Left ventricle myocardium inferior (tissue), 1 donor: ENCODE measurements at regions not wholly inside any gene's neighbourhood (a gene's known extent, or its start where the extent isn't known, plus 50 kb on each side); places are given as distances from the start of the nearest gene placed in this dataset.

ENCODE experiments used
- DNase-seq: peaks from one replicate; pipeline ENCODE4 v3.0.0-alpha.2; 2020
- H3K27ac ChIP-seq: fragments of 200-600 bp; replicated peaks from 2 replicates; pipeline ENCODE4 v1.8.0; 2021
- H3K27me3 ChIP-seq: fragments of 200-600 bp; 2 replicates; pipeline ENCODE4 v1.8.0; 2021; ENCODE audit warnings: low read depth
- H3K36me3 ChIP-seq: fragments of 200-600 bp; 2 replicates; pipeline ENCODE4 v1.8.0; 2021
- H3K4me1 ChIP-seq: fragments of 200-600 bp; 2 replicates; pipeline ENCODE4 v1.8.0; 2021
- H3K4me3 ChIP-seq: fragments of 200-600 bp; 2 replicates; pipeline ENCODE4 v1.8.0; 2021; ENCODE audit warnings: mild to moderate bottlenecking, moderate library complexity
- H3K9me3 ChIP-seq: fragments of 200-600 bp; replicated peaks from 2 replicates; pipeline ENCODE4 v1.8.0; 2021
- CTCF ChIP-seq: fragments of 200-600 bp; IDR thresholded peaks from 2 replicates; pipeline ENCODE4 v1.8.0; 2021; ENCODE audit warnings: antibody characterized with exemption, mild to moderate bottlenecking, borderline replicate concordance
- intact Hi-C: fragments of 100-400 bp; cut with micrococcal nuclease; formaldehyde crosslinking; loops from one replicate; pipeline ENCODE4 v1.11.0; 2022
- donor health status: DM: no; HTN: yes; CAD: no; lungs with severe emphysema.

- no peak for TF ChIP-seq CTCF
- H3K9me3 ChIP-seq = peaks cover 19% of the 10 kb centered on the region
- H3K27ac ChIP-seq = no peak overlapping the region
- H3K4me1 ChIP-seq = no peaks in the 10 kb centered on the region
- intact Hi-C loops = no loop called here
- H3K36me3 ChIP-seq = no peaks in the 10 kb centered on the region
- H3K4me3 ChIP-seq = no peak overlapping the region
- H3K27me3 ChIP-seq = peaks cover 46% of the 10 kb centered on the region
- no peak for DNase-seq
Measured at GRCh38 chr22:48035897-48036296, 1273.4 kb downstream of the TBC1D22A start.

DNA sequence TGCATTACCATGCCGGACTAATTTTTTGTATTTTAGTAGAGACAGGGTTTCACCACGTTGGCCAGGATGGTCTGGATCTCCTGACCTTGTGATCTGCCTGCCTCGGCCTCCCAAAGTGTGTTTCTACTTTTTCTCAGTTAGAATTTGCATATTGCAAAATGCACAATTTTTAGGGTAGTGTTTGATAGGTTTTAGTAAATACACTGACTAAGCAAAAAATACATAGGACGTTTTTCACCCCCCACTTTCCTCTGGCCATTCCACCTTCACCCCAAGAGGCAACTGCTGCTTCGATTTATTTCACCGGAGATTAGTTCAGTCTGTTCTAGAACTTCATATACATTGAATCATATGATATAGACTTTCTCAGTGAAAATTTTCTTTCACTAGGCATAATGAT lies 1269.1 kb downstream of the TBC1D22A start:
- Histone ChIP-seq H3K9me3 (peaks cover 5% of the 10 kb centered on the region), H3K27ac (no peak overlapping the region), H3K36me3 (no peaks in the 10 kb centered on the region), H3K4me3 (no peak overlapping the region), H3K4me1 (no peaks in the 10 kb centered on the region), H3K27me3 (peaks cover 40% of the 10 kb centered on the region)
- intact Hi-C loops = no loop called here
- no peak for DNase-seq
- TF ChIP-seq CTCF = no peak

- peaks cover 10% of the 10 kb centered on the region for H3K9me3 ChIP-seq
- no peak for DNase-seq
- intact Hi-C loops = no loop called here
- no peak overlapping the region for H3K4me3 ChIP-seq
- no peaks in the 10 kb centered on the region for H3K4me1 ChIP-seq
- H3K27me3 ChIP-seq = peaks cover 39% of the 10 kb centered on the region
- no peak for TF ChIP-seq CTCF
- H3K36me3 ChIP-seq = no peaks in the 10 kb centered on the region
- H3K27ac ChIP-seq = no peak overlapping the region
Measured at GRCh38 chr22:48025096-48025495, 1262.6 kb downstream of the TBC1D22A start.

GRCh38 chr22:48021991-48022401 lies 1259.5 kb downstream of the TBC1D22A start:
- TF ChIP-seq CTCF = no peak
- Histone ChIP-seq H3K9me3 (peaks cover 20% of the 10 kb centered on the region), H3K4me3 (no peak overlapping the region), H3K27ac (no peak overlapping the region), H3K36me3 (no peaks in the 10 kb centered on the region), H3K27me3 (peaks cover 56% of the 10 kb centered on the region), H3K4me1 (no peaks in the 10 kb centered on the region)
- no peak for DNase-seq
- intact Hi-C loops = no loop called here

GRCh38 chr22:48018346-48018745 lies 1255.9 kb downstream of the TBC1D22A start:
- Histone ChIP-seq H3K4me3 (no peak overlapping the region), H3K27me3 (peaks cover 68% of the 10 kb centered on the region), H3K9me3 (peaks cover 25% of the 10 kb centered on the region), H3K36me3 (no peaks in the 10 kb centered on the region), H3K4me1 (no peaks in the 10 kb centered on the region), H3K27ac (no peak overlapping the region)
- intact Hi-C loops = no loop called here
- TF ChIP-seq CTCF = no peak
- DNase-seq = no peak

GRCh38 chr22:48015701-48016100 lies 1253.3 kb downstream of the TBC1D22A start:
- peaks cover 67% of the 10 kb centered on the region for H3K27me3 ChIP-seq
- H3K36me3 ChIP-seq = no peaks in the 10 kb centered on the region
- no peak overlapping the region for H3K4me3 ChIP-seq
- no peak overlapping the region for H3K27ac ChIP-seq
- no peak for DNase-seq
- intact Hi-C loops = no loop called here
- H3K4me1 ChIP-seq = no peaks in the 10 kb centered on the region
- no peak for TF ChIP-seq CTCF
- H3K9me3 ChIP-seq = peaks cover 24% of the 10 kb centered on the region
